Astrocyte of the cerebellum (primary cell): ENCODE measurements at regions not wholly inside any gene's neighbourhood (a gene's known extent, or its start where the extent isn't known, plus 50 kb on each side); places are given as distances from the start of the nearest gene placed in this dataset.

Experiments
- DNase-seq: peaks from one replicate; pipeline ENCODE4 v3.0.0-alpha.2; 2011; ENCODE audit warnings: low read depth
- H3K4me3 ChIP-seq: 2 replicates; pipeline ENCODE4 v1.5.1; 2011; ENCODE audit warnings: mild to moderate bottlenecking, low read depth, low read length, moderate library complexity
- CTCF ChIP-seq: IDR thresholded peaks from 2 replicates; pipeline ENCODE4 v1.5.1; 2012; ENCODE audit warnings: low read length, low read depth, moderate library complexity, mild to moderate bottlenecking; ENCODE audit errors: missing control alignments
- in situ Hi-C: cut with HindIII; loops from 2 replicates; pipeline ENCODE4 v1.10.0; 2017; ENCODE audit warnings: low sequenced_read_pairs

- H3K4me3 ChIP-seq = no peak overlapping the region
- no peak for DNase-seq
- no peak for TF ChIP-seq CTCF
- in situ Hi-C loops = no loop called here
Observed at GRCh38 chr13:59474696-59475095, 689.0 kb downstream of the DIAPH3 start.

- TF ChIP-seq CTCF = no peak
- in situ Hi-C loops = no loop called here
- no peak overlapping the region for H3K4me3 ChIP-seq
- DNase-seq = no peak
Observed at GRCh38 chr13:59475911-59476310, 687.8 kb downstream of the DIAPH3 start.

- DNase-seq = no peak
- no peak overlapping the region for H3K4me3 ChIP-seq
- no peak for TF ChIP-seq CTCF
- in situ Hi-C loops = no loop called here
Observed at GRCh38 chr13:59476366-59476765, 687.4 kb downstream of the DIAPH3 start.

GRCh38 chr13:59477011-59477410, 686.7 kb downstream of the DIAPH3 start:
- H3K4me3 ChIP-seq = no peak overlapping the region
- no peak for DNase-seq
- in situ Hi-C loops = no loop called here
- peak; percentile 30 for TF ChIP-seq CTCF

GRCh38 chr13:59478908-59479307, 684.8 kb downstream of the DIAPH3 start:
- DNase-seq = no peak
- TF ChIP-seq CTCF = no peak

GRCh38 chr13:59479629-59480028, 684.1 kb downstream of the DIAPH3 start:
- DNase-seq = no peak
- no peak overlapping the region for H3K4me3 ChIP-seq
- no peak for TF ChIP-seq CTCF
- in situ Hi-C loops = no loop called here

More at GRCh38 chr13:59478908-59479307, 684.8 kb downstream of the DIAPH3 start:
- no peak overlapping the region for H3K4me3 ChIP-seq
- in situ Hi-C loops = no loop called here
